ENCODE measurements at regions not wholly inside any gene's neighbourhood (a gene's known extent, or its start where the extent isn't known, plus 50 kb on each side); places are given as distances from the start of the nearest gene placed in this dataset.

DNA sequence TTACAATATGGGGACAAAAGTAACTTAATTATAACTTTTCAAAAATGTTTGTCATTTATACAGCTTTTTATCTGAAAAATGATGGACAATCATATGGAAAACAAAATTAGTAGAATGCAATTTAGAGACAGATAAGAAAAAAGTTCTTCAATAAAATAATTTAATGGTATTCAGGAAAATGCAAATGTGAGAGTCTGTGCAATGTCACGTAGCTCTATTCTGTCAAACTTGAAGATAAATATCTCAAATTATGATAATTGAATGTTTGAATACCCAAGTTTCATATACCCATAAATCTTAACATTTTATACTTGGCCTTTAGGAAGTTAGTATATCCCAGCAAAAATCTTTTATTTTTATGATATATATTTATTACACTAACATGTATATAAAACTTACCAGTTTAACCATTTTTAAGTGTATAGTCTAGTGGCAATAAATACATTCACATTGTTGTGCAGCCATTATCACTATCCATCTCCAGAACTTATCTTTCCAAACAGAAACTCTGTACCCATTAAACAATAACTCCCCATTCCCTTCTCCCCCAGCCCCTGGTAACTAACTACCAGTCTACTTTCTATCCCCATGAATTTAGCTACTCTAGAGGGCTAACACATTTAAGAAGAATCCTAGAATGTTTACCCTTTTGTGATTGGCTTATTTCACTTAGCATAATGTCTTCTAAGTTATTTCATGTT, 311.5 kb downstream of the SOCS6 start:
- Histone ChIP-seq H2AFZ (ENCODE audit: low read length) (no peak overlapping the region), H3K79me2 (ENCODE audit: insufficient read depth, low read length) (no peaks in the 10 kb centered on the region), H3K4me1 (ENCODE audit: insufficient read depth, low read length) (no peaks in the 10 kb centered on the region), H3K9me3 (ENCODE audit: low read length) (no peaks in the 10 kb centered on the region), H3K27me3 (ENCODE audit: control insufficient read depth in 1 of 2, insufficient read depth in 2 of 2, low read length in 2 of 2) (no peaks in the 10 kb centered on the region), H3K9ac (ENCODE audit: insufficient read depth, low read depth, low read length) (no peak overlapping the region), H4K20me1 (ENCODE audit: insufficient read depth, low read length) (no peaks in the 10 kb centered on the region), H3K27ac (ENCODE audit: extremely low read length, insufficient read depth, low read length) (no peak overlapping the region), H3K4me3 (replicated peaks in 1 of 3; ENCODE audit: insufficient read depth in 1 of 3, low read depth in 2 of 3, low read length in 3 of 3) (no peak overlapping the region), H3K36me3 (replicated peaks in 1 of 2; ENCODE audit: control insufficient read depth in 1 of 2, insufficient read depth in 2 of 2, low read length in 2 of 2) (no peaks in the 10 kb centered on the region), H3K4me2 (ENCODE audit: low read depth, low read length) (no peak overlapping the region)
- intact Hi-C loops (cut with micrococcal nuclease; ENCODE audit: unreplicated experiment) (no loop called here), in situ Hi-C loops (cut with HindIII; ENCODE audit: extremely low pct_ligation_motif_present, low pct_unique_long_range_greater_than_20kb) (loop anchor here (25.0 kb wide), 1 partner anchor 112 kb away; no protein-coding TSS in a partner anchor)
- WGBS (ENCODE audit: low lambda C conversion rate) = 2% methylated on average over 1 of the region's 1 CpG
- POLR2A ChIA-PET = no interaction called here
- no peak for DNase-seq (ENCODE audit: low spot score)
- no peak for FAIRE-seq
- no TSS peak for BruUV-seq (replicated peaks)
- ATAC-seq = no peak
- CTCF ChIA-PET (ENCODE audit: low intra/inter-chr PET ratio, low total read pairs) = no interaction called here
- no peak for TF ChIP-seq ZMYM3 (CRISPR knock-in tag; IDR thresholded peaks at IDR 0.05)
- TF ChIP-seq BHLHE40 (IDR thresholded peaks at IDR 0.05; ENCODE audit: low read length) = no peak
- no peak for TF ChIP-seq ZNF589 (CRISPR knock-in tag; conservative IDR thresholded peaks at IDR 0.05)
- no peak for TF ChIP-seq ZBTB3 (CRISPR knock-in tag; IDR thresholded peaks at IDR 0.05; ENCODE audit: borderline replicate concordance, low read depth)
- TF ChIP-seq, protein P1, sequence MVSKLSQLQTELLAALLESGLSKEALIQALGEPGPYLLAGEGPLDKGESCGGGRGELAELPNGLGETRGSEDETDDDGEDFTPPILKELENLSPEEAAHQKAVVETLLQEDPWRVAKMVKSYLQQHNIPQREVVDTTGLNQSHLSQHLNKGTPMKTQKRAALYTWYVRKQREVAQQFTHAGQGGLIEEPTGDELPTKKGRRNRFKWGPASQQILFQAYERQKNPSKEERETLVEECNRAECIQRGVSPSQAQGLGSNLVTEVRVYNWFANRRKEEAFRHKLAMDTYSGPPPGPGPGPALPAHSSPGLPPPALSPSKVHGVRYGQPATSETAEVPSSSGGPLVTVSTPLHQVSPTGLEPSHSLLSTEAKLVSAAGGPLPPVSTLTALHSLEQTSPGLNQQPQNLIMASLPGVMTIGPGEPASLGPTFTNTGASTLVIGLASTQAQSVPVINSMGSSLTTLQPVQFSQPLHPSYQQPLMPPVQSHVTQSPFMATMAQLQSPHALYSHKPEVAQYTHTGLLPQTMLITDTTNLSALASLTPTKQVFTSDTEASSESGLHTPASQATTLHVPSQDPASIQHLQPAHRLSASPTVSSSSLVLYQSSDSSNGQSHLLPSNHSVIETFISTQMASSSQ (IDR thresholded peaks at IDR 0.05; ENCODE audit: low read depth) = no peak
- TF ChIP-seq, protein P1 (CRISPR knock-in tag; IDR thresholded peaks at IDR 0.05; ENCODE audit: borderline replicate concordance) = no peak
- TF ChIP-seq TAF1 (CRISPR knock-in tag; IDR thresholded peaks at IDR 0.05) = no peak

All from HepG2 (cell line).